Heart left ventricle (tissue), 13 donors: ENCODE measurements at regions not wholly inside any gene's neighbourhood (a gene's known extent, or its start where the extent isn't known, plus 50 kb on each side); places are given as distances from the start of the nearest gene placed in this dataset.

Source experiments
- POLR2A ChIP-seq, 2 donors: fragments of 450-650 bp; IDR thresholded peaks; one replicate each; pipeline ENCODE4 v1.6.1; 2017; ENCODE audit warnings: antibody characterized with exemption in 2 of 2, mild to moderate bottlenecking in 2 of 2, moderate library complexity in 2 of 2
- TF ChIP-seq, protein P1 (sequence below), 12 donors: fragments of 200-600 bp; sonication (generic) in 4 of 12; IDR thresholded peaks; one replicate each; pipeline versions ENCODE4 v1.5.0 to v1.8.0; 2018 to 2022; ENCODE audit warnings: antibody characterized with exemption in 12 of 12, mild to moderate bottlenecking in 5 of 12
- donor health status: ischemic (EF 13 %, LVEDD 7.1; RV severe dilation, severe dysfunction).
- donor health status: DM: no; HTN: yes; CAD: no.
- donor health status: DM: no; HTN: no; CAD: no.
- donor health status: ischemic (EF 25% LVEDD 6.9; RV normal size, moderate dysfunction).
- donor health status: ischemic (EF 25% LVEDD 5.7; RV mildly dilated, moderate dysfunction).
- donor health status: ischemic (EF 35%, LVEDD 5.7; RV mildly dilated, moderate dysfunction).
- donor health status: nonischemic (EF 11% LVEDD 7.7; RV severe dilation, severe dysfunction).
- donor health status: DM: yes; HTN: yes; CAD: no.
- donor health status: PGD.
- donor health status: ischemic (EF 29% LVEDD 5.4; RV normal size, mild dysfunction).
- donor health status: nonischemic (EF 23%, LVEDD 6.1; RV moderate dilation, normal function).

DNA sequence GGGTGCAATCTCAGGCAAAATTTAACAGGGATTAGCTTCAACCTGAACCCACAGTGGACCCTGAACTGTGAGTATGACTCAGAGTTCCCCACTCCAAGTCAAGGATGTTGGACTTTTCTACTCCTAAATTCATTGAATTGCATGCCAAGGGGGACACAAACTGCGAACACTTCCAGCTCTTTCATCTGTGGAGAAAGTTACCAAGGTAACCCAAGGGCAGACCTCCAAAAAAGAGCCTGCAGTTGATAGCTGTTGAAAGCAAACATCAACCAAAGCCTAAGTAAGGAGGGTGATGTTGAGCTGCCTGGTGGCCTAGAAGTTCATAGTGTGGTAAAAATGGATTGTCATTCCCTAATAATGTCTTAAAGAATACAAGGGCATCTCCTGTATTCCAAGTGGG is 1242.9 kb downstream of the C4orf33 start:
- no peak for TF ChIP-seq POLR2A (IDR thresholded peaks at IDR 0.05)
- TF ChIP-seq, protein P1, sequence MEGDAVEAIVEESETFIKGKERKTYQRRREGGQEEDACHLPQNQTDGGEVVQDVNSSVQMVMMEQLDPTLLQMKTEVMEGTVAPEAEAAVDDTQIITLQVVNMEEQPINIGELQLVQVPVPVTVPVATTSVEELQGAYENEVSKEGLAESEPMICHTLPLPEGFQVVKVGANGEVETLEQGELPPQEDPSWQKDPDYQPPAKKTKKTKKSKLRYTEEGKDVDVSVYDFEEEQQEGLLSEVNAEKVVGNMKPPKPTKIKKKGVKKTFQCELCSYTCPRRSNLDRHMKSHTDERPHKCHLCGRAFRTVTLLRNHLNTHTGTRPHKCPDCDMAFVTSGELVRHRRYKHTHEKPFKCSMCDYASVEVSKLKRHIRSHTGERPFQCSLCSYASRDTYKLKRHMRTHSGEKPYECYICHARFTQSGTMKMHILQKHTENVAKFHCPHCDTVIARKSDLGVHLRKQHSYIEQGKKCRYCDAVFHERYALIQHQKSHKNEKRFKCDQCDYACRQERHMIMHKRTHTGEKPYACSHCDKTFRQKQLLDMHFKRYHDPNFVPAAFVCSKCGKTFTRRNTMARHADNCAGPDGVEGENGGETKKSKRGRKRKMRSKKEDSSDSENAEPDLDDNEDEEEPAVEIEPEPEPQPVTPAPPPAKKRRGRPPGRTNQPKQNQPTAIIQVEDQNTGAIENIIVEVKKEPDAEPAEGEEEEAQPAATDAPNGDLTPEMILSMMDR (IDR thresholded peaks at IDR 0.05) = no peak
